HG02678 (cell line): ENCODE measurements at regions not wholly inside any gene's neighbourhood (a gene's known extent, or its start where the extent isn't known, plus 50 kb on each side); places are given as distances from the start of the nearest gene placed in this dataset.

ENCODE experiments used
- ATAC-seq: cut with Tn5 transposase; IDR thresholded peaks from one replicate; pipeline ENCODE4 v1.9.1; 2021; ENCODE audit warnings: mild to moderate bottlenecking, moderate library complexity; ENCODE audit not compliant: unreplicated experiment

DNA sequence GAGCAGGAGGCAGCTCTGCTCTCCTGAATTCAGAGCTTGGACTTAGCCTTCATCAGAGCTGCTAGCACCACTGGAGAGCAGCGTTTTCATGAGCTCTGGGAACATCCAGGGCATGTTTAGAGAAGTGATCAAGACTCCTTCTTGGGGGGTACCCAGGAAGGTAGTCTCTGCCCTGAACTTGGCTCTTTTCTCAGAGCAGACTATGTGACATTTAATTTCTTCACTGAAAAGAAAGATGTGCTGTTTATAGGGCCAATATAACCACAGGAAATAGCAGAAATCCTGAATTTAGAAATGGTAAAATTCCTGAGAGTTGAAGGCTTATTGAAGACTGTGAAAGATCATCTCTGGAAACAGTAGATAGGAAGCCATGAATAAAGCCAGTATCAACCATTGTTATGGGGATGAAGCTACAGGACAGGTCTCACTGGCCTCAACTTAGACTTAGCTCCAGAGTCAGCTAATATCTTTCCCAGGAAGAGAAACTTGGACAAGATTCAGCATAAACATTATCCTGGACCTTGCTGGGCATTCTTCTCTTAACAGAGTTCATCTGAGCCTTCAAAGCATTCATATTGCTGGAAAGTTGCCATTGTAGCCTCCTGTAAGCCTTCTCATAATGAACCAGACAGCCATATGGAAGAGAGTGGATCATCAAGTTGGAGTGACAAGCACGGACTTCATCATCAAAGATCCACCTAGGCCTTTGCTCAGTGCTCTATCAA, 386.6 kb upstream of the THBS1 start:
- ATAC-seq: no peak

DNA sequence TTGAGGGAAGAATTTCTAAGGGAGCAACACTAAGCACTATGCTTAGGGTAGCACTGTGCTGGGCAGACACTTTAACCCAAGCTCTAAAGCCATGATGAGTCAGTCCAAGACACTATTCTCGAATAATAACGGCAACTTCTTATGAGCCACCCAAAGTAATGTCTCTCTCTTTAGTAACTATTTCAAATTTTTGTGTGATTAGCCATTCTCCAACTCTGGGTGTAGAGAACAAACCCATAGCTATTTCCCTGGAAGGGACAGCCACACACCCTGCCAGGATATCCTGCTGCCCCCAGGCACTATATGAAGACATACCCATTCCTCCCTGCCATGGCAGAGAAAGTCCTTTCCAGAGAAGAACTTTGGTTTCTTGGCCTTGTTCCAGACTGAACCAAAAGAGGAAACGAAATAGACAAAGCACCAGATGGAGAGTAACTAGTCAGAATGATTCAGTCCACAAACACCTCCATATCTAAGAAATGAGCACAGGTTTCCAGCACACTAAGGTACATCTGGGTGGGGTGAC, 384.9 kb upstream of the THBS1 start:
- ATAC-seq: no peak

GRCh38 chr15:39198044-39199000, 382.6 kb upstream of the THBS1 start:
- ATAC-seq: no peak

DNA sequence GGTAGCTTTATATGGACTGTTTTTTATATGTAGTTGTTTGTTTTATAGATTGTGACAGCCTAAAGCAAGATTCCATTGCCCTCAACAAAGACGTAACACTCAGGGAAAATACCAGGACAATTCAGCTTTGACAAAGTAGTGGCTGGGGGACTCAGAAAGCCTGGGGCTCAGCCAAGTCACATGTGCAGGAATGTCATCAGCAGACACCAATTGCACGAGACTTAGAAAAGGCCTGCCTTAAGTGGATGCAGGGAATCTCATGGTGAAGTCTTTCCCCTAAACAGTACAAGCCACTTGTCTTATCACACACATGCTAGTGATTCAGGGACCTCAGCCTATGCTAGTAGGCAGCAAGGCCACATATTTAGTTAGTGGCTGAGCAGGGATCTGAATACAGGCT, 381.8 kb upstream of the THBS1 start:
- no peak for ATAC-seq

DNA sequence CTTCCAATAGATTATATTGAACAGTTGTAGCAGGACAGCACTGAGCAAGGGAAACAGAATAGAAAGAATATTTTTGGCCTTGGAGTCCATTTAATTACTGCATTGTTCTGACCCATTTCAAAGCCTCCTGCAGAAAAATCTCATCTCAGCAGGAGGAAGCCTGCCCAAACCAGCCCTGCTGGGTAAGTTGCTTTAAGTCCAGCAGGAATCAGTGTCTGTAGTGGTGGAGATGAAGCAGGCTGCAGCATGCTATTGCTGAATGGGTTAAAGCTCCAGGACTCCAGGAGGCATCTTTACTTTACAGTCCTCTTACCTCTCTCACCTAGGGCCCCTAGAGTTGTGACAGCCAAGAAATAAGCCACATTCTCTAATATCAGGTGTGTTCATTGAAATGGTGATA, 380.3 kb upstream of the THBS1 start:
- no peak for ATAC-seq

DNA sequence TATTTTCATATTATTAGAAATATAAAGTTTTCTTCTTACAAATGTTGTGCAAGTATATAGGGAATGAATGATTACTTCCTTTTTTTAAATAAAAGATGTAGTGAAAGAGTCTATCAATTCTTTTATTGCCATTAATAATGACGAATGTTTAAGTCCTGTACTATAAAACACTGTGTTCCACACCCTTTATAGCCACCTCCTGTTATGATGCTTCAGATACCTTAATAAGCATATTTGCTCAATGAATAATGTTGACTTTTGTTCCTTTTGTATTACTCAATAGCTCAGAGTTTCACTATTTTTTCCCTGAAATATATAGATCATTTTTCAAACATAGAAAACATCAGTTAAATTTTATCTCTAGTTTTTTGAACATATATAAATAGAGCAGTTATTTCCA, 378.2 kb upstream of the THBS1 start:
- ATAC-seq: no peak

GRCh38 chr15:39204031-39204430, 376.8 kb upstream of the THBS1 start:
- ATAC-seq: no peak

DNA sequence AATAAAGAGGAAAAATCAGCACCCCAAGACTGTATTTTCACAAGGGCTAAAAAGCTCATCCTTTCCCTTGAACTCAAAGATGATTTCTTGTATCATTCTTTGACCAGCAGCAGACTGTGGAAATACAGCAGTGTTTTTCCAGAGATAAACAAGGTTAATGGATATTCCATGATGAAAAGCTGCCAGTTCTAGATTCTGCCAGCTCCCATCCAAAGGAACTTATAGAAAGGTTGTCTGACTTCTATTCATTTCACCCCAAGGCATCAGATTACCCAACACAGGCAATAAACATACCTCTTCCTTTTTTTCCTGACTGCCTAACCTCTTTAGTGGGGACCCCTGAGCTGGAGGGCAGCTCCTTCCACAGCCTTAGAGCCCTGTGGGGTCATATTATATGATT, 375.8 kb upstream of the THBS1 start:
- no peak for ATAC-seq

DNA sequence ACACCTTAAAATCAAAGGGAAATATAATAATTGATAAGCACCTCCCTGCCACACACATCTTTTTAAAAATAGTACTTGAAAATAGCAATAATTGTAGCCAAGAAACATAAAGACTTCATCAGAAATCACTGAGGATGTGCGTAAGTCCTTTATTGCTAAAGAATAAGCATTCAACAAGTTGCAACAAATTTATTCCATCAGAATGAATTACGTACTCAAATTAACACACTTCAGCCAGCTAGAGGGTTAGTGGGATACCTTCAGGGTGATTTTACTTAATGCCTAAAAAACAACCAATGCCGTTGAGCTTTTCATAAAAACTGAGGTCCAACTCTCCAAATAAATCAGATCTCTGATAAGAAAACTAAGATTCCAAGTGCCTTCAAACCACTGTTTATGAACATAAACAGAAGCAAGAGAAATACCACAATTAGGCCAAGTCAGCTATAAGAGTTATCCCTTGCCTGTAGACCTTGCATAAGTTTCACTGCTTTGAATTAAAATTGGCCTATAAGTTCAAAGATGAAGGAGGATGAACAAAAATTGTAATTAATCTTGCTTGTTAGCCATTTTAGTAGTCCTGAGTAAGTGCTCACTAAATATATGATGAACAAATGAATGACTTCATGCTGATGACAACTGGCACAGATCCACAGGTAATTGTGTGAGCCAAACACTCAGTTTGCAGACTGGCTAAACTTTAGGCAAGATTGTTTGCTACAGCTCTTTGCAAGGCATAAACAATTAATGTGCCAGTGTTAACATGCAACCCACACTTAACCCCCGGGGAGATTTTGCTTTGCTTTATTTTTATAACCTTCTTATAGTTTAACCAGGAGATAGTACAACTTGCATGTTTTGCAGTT, 375.1 kb upstream of the THBS1 start:
- no peak for ATAC-seq

DNA sequence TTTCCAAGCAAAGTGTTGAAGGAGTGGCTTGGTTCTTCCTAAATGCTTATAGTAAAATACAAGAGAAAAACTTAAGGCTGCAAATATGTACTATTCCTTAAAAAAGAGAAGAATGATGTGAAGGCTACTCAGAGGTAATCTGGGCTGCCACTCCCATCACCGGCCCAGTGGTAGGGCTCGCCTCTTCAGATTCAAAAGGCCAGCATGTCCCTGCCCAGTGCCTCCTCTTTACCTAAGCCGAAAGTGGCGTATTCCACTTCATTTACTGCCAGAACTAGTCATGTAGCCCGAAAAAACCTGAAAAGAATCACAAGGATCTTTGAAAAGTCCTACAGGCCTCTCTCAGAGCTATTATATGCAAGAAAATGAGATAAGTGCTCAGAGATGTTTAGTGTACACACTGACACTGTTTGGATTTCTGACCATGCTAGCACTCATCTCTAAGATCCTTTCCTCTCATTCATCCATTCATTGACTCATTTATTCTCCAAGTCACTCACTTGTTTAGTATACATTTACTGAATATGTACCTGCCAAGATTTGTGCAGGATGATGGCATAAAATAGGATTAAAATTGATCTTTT, 373.3 kb upstream of the THBS1 start:
- ATAC-seq: no peak

- ATAC-seq: no peak
These were observed 372.7 kb upstream of the THBS1 start for GRCh38 chr15:39208187-39208586.

DNA sequence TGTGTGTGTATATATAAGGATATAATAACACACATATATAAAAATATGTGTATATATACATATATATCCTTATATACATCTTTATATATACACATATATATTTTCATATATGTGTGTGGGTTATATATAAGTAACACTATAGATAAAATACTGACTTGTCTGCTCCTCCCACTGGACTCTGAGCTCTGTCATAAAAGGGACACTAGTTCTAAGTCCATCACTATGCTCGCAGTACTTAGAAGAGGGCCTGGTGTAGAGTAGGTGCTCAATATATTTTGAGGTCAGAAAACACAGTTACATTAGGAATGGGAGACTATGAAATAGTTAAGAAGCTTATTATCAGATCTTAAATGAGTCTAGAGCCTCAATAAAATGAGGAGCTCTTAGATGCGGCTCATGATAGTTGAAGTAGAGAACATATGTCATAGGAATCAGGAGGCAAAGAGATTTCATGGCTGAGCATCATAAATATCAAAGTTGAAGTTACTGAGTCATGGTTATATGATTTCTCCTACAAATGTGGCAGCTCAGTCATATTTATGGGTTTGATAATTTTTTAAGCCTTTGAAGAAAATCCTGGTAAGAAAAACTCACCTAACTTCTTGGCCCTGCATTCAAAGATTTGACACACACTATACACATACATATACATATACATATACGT, 371.2 kb upstream of the THBS1 start:
- ATAC-seq: no peak

GRCh38 chr15:39211108-39211979, 369.5 kb upstream of the THBS1 start:
- no peak for ATAC-seq

DNA sequence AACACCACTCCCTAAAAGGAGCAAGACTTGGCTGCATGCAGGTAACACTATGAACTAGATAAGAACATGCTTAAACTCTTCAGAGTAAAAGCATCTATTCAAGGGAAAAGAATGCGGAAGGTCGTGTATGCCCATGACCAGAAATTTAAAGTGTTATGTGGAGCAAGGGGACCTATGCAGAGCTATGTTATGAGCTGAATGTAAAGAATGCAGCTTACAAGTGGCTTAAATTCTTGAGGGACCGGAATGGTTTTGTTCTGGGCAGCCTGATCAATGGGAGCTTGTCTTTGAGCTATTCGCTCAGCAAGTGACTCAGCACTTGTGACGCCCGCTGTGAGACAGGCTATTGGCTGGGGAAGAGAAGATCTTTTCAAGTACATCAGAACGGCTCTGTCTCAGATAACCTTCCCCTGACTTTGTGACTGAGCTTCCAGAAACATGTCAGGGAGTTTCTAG, 367.5 kb upstream of the THBS1 start:
- no peak for ATAC-seq

DNA sequence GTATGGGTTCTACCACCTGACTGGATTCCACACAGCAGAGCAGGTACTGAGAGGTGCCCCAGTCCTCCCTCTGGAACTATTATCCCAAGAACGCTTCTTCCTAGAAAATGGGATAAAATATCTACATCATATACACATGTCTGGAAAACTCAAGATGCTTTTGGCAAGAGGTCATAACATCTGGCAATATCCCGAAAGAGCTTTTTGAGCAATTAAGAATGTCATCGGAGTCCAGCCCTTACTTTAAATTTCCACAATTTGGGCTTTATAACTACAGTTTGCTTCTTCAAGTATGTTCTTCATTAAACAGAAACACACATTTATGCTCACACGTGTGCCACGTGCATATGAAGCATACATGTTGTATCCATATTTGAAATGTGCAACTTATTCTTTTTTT, 365.9 kb upstream of the THBS1 start:
- ATAC-seq: no peak

DNA sequence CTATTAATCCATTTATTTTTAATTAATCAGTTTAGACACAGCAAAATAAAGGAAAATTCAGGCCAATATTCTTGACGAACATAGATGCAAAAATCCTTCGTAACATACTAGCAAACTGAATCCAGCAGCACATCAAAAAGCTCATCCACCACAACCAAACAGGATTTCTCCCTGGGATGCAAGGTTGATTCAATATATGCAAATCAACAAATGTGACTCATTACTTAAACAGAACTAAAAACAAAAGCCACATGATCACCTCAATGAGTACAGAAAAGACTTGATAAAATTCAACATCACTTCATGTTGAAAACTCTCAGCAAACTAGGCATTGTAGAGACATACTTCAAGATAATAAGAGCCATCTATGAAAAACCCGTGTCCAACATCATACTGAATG, 364.1 kb upstream of the THBS1 start:
- no peak for ATAC-seq

DNA sequence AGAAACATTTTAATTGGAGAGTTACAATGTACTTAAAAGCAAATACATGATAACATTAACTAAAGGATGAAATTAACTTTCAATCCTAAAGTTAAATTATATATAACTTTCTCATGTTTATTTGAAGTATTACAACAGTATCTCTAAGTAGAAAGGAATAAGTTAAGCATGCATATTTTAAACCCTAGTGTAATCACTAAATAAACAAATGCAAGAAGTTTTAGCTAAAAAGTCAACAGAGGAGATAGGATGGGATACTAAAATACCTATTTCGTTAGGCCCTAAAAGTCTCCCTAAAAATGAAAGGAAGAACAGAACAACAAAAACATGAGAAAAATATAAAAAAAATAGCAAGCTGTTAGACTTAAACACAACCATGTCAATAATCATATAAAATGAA, 361.3 kb upstream of the THBS1 start:
- ATAC-seq: no peak

GRCh38 chr15:39226169-39226937, 354.5 kb upstream of the THBS1 start:
- no peak for ATAC-seq
